ENCODE measurements at regions not wholly inside any gene's neighbourhood (a gene's known extent, or its start where the extent isn't known, plus 50 kb on each side); places are given as distances from the start of the nearest gene placed in this dataset.

DNA sequence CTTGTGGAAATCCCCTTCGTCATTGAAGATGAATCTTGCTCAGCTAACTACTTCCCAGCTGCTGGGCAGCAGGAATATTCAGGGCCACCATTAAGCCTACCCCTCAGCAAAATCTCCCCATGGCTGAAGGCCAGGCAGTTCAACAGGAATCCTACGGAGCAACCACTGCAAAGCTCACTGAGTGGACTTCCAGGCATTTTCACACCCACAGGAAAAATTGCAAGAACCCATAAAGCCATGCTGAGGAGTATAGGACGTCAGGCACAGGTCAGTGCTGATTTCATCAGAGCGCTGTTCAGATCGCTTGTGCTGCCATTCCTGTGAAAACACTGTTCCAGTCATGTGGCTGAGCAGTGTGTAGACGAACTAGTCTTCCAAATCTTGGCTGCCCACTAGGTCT lies 134.8 kb upstream of the TACR1 start:
- Histone ChIP-seq H3K27me3 (replicated peaks; ENCODE audit: insufficient read depth) (no peaks in the 10 kb centered on the region), H3K4me3 (no peak overlapping the region), H3K9me3 (no peaks in the 10 kb centered on the region), H3K36me3 (no peaks in the 10 kb centered on the region), H3K27ac (no peak overlapping the region), H3K4me1 (replicated peaks) (no peaks in the 10 kb centered on the region)
- 78% methylated on average over 6 of the region's 6 CpGs for WGBS
- intact Hi-C loops (cut with DNase I): no loop called here
- TF ChIP-seq, protein P1, sequence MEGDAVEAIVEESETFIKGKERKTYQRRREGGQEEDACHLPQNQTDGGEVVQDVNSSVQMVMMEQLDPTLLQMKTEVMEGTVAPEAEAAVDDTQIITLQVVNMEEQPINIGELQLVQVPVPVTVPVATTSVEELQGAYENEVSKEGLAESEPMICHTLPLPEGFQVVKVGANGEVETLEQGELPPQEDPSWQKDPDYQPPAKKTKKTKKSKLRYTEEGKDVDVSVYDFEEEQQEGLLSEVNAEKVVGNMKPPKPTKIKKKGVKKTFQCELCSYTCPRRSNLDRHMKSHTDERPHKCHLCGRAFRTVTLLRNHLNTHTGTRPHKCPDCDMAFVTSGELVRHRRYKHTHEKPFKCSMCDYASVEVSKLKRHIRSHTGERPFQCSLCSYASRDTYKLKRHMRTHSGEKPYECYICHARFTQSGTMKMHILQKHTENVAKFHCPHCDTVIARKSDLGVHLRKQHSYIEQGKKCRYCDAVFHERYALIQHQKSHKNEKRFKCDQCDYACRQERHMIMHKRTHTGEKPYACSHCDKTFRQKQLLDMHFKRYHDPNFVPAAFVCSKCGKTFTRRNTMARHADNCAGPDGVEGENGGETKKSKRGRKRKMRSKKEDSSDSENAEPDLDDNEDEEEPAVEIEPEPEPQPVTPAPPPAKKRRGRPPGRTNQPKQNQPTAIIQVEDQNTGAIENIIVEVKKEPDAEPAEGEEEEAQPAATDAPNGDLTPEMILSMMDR (IDR thresholded peaks at IDR 0.05): no peak
- no peak for TF ChIP-seq POLR2AphosphoS5 (IDR thresholded peaks at IDR 0.05)
- no peak for TF ChIP-seq POLR2A (IDR thresholded peaks at IDR 0.05)
- DNase-seq (ENCODE audit: low spot score): no peak

DNA sequence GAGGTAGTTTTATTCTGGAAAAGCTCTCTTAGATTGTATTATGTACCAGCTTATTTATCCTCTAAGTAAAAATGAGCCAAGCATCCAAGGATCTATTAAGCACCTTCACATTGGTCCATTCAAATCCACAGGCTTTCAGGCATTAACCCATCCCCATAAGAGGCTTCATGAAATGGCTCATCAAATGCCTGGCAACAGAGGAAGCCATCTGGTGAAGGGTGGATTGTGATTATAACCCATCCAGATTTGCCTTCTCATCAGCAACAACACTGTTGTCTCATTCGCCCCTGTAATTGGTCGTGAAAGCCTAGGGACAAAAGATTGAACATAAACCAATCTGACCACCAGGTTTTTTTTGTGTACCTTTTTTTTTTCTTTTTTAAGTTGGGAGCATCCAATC lies 134.3 kb upstream of the TACR1 start:
- no peaks in the 10 kb centered on the region for H3K27me3 ChIP-seq (replicated peaks; ENCODE audit: insufficient read depth)
- intact Hi-C loops (cut with DNase I): no loop called here
- no peaks in the 10 kb centered on the region for H3K9me3 ChIP-seq
- no peak for DNase-seq (ENCODE audit: low spot score)
- no peaks in the 10 kb centered on the region for H3K4me1 ChIP-seq (replicated peaks)
- no peak for TF ChIP-seq POLR2AphosphoS5 (IDR thresholded peaks at IDR 0.05)
- TF ChIP-seq, protein P1 (IDR thresholded peaks at IDR 0.05): no peak
- TF ChIP-seq POLR2A (IDR thresholded peaks at IDR 0.05): no peak
- no peaks in the 10 kb centered on the region for H3K36me3 ChIP-seq
- H3K4me3 ChIP-seq: no peak overlapping the region
- H3K27ac ChIP-seq: no peak overlapping the region
- WGBS: 87% methylated on average over 2 of the region's 2 CpGs

DNA sequence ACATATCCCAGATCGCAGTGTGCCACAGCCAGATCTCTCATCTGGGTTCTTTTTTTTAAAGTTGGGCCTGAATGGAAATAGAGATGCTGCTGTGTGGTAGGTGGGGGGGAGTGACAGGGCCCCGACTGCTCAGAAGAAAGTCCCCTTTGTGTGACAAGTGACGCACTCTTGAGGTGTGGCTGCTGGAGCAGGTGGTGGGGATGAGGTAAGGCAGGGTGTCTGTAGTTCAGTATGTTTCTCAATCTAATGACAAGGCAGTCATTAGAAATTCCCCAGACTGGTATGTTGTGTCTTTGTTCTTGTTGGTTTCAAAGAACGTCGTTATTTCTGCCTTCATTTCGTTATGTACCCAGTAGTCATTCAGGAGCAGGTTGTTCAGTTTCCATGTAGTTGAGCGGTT lies 128.8 kb upstream of the TACR1 start:
- no peaks in the 10 kb centered on the region for H3K36me3 ChIP-seq
- no peak overlapping the region for H3K4me3 ChIP-seq
- no peaks in the 10 kb centered on the region for H3K9me3 ChIP-seq
- no peak overlapping the region for H3K27ac ChIP-seq
- TF ChIP-seq, protein P1 (IDR thresholded peaks at IDR 0.05): no peak
- TF ChIP-seq POLR2AphosphoS5 (IDR thresholded peaks at IDR 0.05) (no peak), POLR2A (IDR thresholded peaks at IDR 0.05) (no peak)
- no peaks in the 10 kb centered on the region for H3K27me3 ChIP-seq (replicated peaks; ENCODE audit: insufficient read depth)
- no peak for DNase-seq (ENCODE audit: low spot score)
- no peaks in the 10 kb centered on the region for H3K4me1 ChIP-seq (replicated peaks)
- intact Hi-C loops (cut with DNase I): no loop called here
- 90% methylated on average over 7 of the region's 7 CpGs for WGBS

DNA sequence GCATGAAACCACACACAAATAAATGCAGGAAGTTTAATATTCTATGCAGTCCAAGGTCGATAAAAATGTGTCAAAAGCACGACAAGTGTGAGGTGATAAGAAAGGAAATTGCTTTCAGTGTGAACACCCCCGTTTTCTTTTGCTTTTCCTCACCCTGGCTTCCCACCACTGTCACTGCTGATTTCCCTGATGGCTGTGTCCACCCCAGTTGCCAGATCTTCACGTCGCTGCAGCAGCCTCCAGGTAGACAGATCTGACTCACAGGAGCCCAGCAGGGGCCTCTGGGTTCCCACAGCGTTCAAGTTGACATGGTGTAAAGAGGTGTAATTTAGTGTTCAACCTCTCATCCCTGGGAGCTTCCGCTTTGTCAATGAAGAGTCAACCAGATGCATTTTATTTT lies 128.0 kb upstream of the TACR1 start:
- Histone ChIP-seq H3K4me1 (replicated peaks) (no peaks in the 10 kb centered on the region), H3K4me3 (no peak overlapping the region), H3K36me3 (no peaks in the 10 kb centered on the region), H3K27me3 (replicated peaks; ENCODE audit: insufficient read depth) (no peaks in the 10 kb centered on the region), H3K27ac (no peak overlapping the region), H3K9me3 (no peaks in the 10 kb centered on the region)
- DNase-seq (ENCODE audit: low spot score): no peak
- TF ChIP-seq POLR2AphosphoS5 (IDR thresholded peaks at IDR 0.05) (no peak), POLR2A (IDR thresholded peaks at IDR 0.05) (no peak)
- TF ChIP-seq, protein P1 (IDR thresholded peaks at IDR 0.05): no peak
- intact Hi-C loops (cut with DNase I): no loop called here
- 40% methylated on average over 7 of the region's 7 CpGs for WGBS

GRCh38 chr2:75326645-75327044 lies 127.3 kb upstream of the TACR1 start:
- no peaks in the 10 kb centered on the region for H3K4me1 ChIP-seq (replicated peaks)
- TF ChIP-seq POLR2AphosphoS5 (IDR thresholded peaks at IDR 0.05): no peak
- TF ChIP-seq, protein P1 (IDR thresholded peaks at IDR 0.05): no peak
- no peak for TF ChIP-seq POLR2A (IDR thresholded peaks at IDR 0.05)
- DNase-seq (ENCODE audit: low spot score): no peak
- no peaks in the 10 kb centered on the region for H3K36me3 ChIP-seq
- no peaks in the 10 kb centered on the region for H3K9me3 ChIP-seq
- intact Hi-C loops (cut with DNase I): no loop called here
- no peak overlapping the region for H3K4me3 ChIP-seq
- no peaks in the 10 kb centered on the region for H3K27me3 ChIP-seq (replicated peaks; ENCODE audit: insufficient read depth)
- no peak overlapping the region for H3K27ac ChIP-seq
- 89% methylated on average over 2 of the region's 2 CpGs for WGBS
